Epithelial cell of proximal tubule (primary cell): ENCODE measurements at regions not wholly inside any gene's neighbourhood (a gene's known extent, or its start where the extent isn't known, plus 50 kb on each side); places are given as distances from the start of the nearest gene placed in this dataset.

Experiments used
- DNase-seq: peaks from one replicate; pipeline ENCODE4 v3.0.0-alpha.2; 2011; ENCODE audit warnings: low read depth
- H3K4me3 ChIP-seq: 2 replicates; pipeline ENCODE4 v1.5.1; 2011; ENCODE audit warnings: low read depth, mild to moderate bottlenecking, low read length
- CTCF ChIP-seq: conservative IDR thresholded peaks from 2 replicates; pipeline ENCODE4 v1.5.1; 2012; ENCODE audit warnings: low read depth, mild to moderate bottlenecking, low read length

GRCh38 chr5:2857837-2858236, 106.4 kb upstream of the IRX2 start:
- no peak for DNase-seq
- no peak overlapping the region for H3K4me3 ChIP-seq
- no peak for TF ChIP-seq CTCF

- H3K4me3 ChIP-seq, result no peak overlapping the region
- TF ChIP-seq CTCF, result no peak
- DNase-seq, result no peak
Measured at GRCh38 chr5:2856206-2856605, 104.7 kb upstream of the IRX2 start.

- no peak for DNase-seq
- no peak overlapping the region for H3K4me3 ChIP-seq
- TF ChIP-seq CTCF, result no peak
Measured at GRCh38 chr5:2852446-2852845, 101.0 kb upstream of the IRX2 start.

- H3K4me3 ChIP-seq, result no peak overlapping the region
- DNase-seq, result no peak
- no peak for TF ChIP-seq CTCF
Measured at GRCh38 chr5:2851895-2852294, 100.4 kb upstream of the IRX2 start.

- no peak overlapping the region for H3K4me3 ChIP-seq
- TF ChIP-seq CTCF, result no peak
- DNase-seq, result no peak
Measured at GRCh38 chr5:2849429-2849828, 98.0 kb upstream of the IRX2 start.

- no peak overlapping the region for H3K4me3 ChIP-seq
- TF ChIP-seq CTCF, result peak; percentile 6
- no peak for DNase-seq
Measured at GRCh38 chr5:2848619-2849018, 97.1 kb upstream of the IRX2 start.

- H3K4me3 ChIP-seq, result no peak overlapping the region
- no peak for DNase-seq
- TF ChIP-seq CTCF, result no peak
Measured at GRCh38 chr5:2847608-2848007, 96.1 kb upstream of the IRX2 start.
